IMR-90 (cell line): ENCODE measurements at regions not wholly inside any gene's neighbourhood (a gene's known extent, or its start where the extent isn't known, plus 50 kb on each side); places are given as distances from the start of the nearest gene placed in this dataset.

Experiments
- ATAC-seq: fragments of 200-7000 bp; cut with Tn5 transposase; 2 replicates; pipeline ENCODE4 v1.9.1; 2020; ENCODE audit warnings: low read depth, mild to moderate bottlenecking, moderate library complexity
- BruUV-seq: library from RNA; stranded (reverse); fragments of 400-500 nt; replicated peaks from 2 replicates; lab custom pipeline; 2021; lab: Mats Ljungman, UMichigan
- CTCF ChIA-PET: fragments of 300-600 bp; formaldehyde crosslinking; extraction: SDS; loops from one replicate; lab custom pipeline; 2021; ENCODE audit warnings: antibody characterized with exemption; lab: Yijun Ruan, JAX
- POLR2A ChIA-PET: fragments of 300-600 bp; sonication (Branson Sonifier 250); formaldehyde crosslinking; loops from one replicate; lab custom pipeline; 2022; ENCODE audit warnings: antibody characterized with exemption; ENCODE audit not compliant: unreplicated experiment; lab: Charles Lee
- DNase-seq: peaks from one replicate; pipeline ENCODE4 v3.0.0; 2013
- H2AFZ ChIP-seq: replicated peaks from 2 replicates; pipeline ENCODE3; 2013; ENCODE audit warnings: low read length, mild to moderate bottlenecking; ENCODE audit not compliant: poor library complexity
- H2AK5ac ChIP-seq: 2 replicates; pipeline ENCODE4 v1.6.1; 2013; ENCODE audit warnings: low read depth, low read length, inconsistent platforms
- H2AK9ac ChIP-seq: replicated peaks from 2 replicates; pipeline ENCODE3; 2013; ENCODE audit warnings: mild to moderate bottlenecking, low read depth, low read length, moderate library complexity; ENCODE audit not compliant: poor library complexity
- H2BK120ac ChIP-seq: 2 replicates; pipeline ENCODE4 v1.6.1; 2013; ENCODE audit warnings: low read depth, low read length, inconsistent platforms
- H2BK15ac ChIP-seq: 3 replicates; pipeline ENCODE4 v1.6.1; 2013; ENCODE audit warnings: low read depth, low read length, inconsistent platforms
- H2BK20ac ChIP-seq: 2 replicates; pipeline ENCODE4 v1.6.1; 2013; ENCODE audit warnings: low read depth, mild to moderate bottlenecking, inconsistent platforms, low read length, moderate library complexity
- H2BK5ac ChIP-seq: 2 replicates; pipeline ENCODE4 v1.6.1; 2013; ENCODE audit warnings: mild to moderate bottlenecking, low read depth, low read length, inconsistent platforms; ENCODE audit not compliant: poor library complexity, severe bottlenecking
- H3K14ac ChIP-seq: replicated peaks from 2 replicates; pipeline ENCODE4 v1.6.1; 2013; ENCODE audit warnings: low read depth, low read length, inconsistent platforms
- H3K18ac ChIP-seq: 2 replicates; pipeline ENCODE4 v1.6.1; 2013; ENCODE audit warnings: low read depth, low read length, control low read depth
- H3K23ac ChIP-seq: 2 replicates; pipeline ENCODE4 v1.6.1; 2013; ENCODE audit warnings: low read depth, low read length, inconsistent platforms
- H3K27ac ChIP-seq: 2 replicates; pipeline ENCODE4 v1.5.1; 2013; ENCODE audit warnings: mild to moderate bottlenecking, control low read depth, low read length; ENCODE audit not compliant: insufficient read depth
- H3K27me3 ChIP-seq: 2 replicates; pipeline ENCODE4 v1.6.1; 2013; ENCODE audit warnings: low read length; ENCODE audit not compliant: control insufficient read depth, insufficient read depth
- H3K36me3 ChIP-seq: 2 replicates; pipeline ENCODE4 v1.6.1; 2013; ENCODE audit warnings: low read length, mixed read lengths; ENCODE audit not compliant: control insufficient read depth, insufficient read depth
- H3K4ac ChIP-seq: 2 replicates; pipeline ENCODE4 v1.6.1; 2013; ENCODE audit warnings: low read depth, low read length, inconsistent platforms
- H3K4me1 ChIP-seq: 2 replicates; pipeline ENCODE4 v1.6.1; 2013; ENCODE audit warnings: low read length, mixed read lengths; ENCODE audit not compliant: control insufficient read depth, insufficient read depth
- H3K4me2 ChIP-seq: 2 replicates; pipeline ENCODE4 v1.6.1; 2013; ENCODE audit warnings: low read depth, mild to moderate bottlenecking, control low read depth, low read length, moderate library complexity
- H3K4me3 ChIP-seq: 2 replicates; pipeline ENCODE4 v1.5.1; 2013; ENCODE audit warnings: low read depth, mild to moderate bottlenecking, control low read depth, low read length, moderate library complexity; ENCODE audit not compliant: insufficient read depth
- H3K56ac ChIP-seq: 2 replicates; pipeline ENCODE4 v1.6.1; 2013; ENCODE audit warnings: low read length, inconsistent platforms; ENCODE audit not compliant: insufficient read depth; ENCODE audit errors: extremely low read depth
- H3K79me1 ChIP-seq, 2 experiments: 2 replicates each; pipeline ENCODE4 v1.6.1; 2013; ENCODE audit warnings: low read length in 2 of 2, inconsistent platforms in 1 of 2, low read depth in 1 of 2
- H3K9ac ChIP-seq: 2 replicates; pipeline ENCODE4 v1.6.1; 2013; ENCODE audit warnings: low read depth, low read length, control low read depth
- H3K9me1 ChIP-seq: 2 replicates; pipeline ENCODE4 v1.6.1; 2013; ENCODE audit warnings: low read length, inconsistent platforms; ENCODE audit not compliant: insufficient read depth
- H3K9me3 ChIP-seq: 2 replicates; pipeline ENCODE4 v1.6.1; 2013; ENCODE audit warnings: low read length; ENCODE audit not compliant: control insufficient read depth, insufficient read depth
- H4K20me1 ChIP-seq: 2 replicates; pipeline ENCODE4 v1.6.1; 2013; ENCODE audit warnings: low read length, inconsistent platforms; ENCODE audit not compliant: insufficient read depth
- H4K5ac ChIP-seq: 2 replicates; pipeline ENCODE4 v1.6.1; 2013; ENCODE audit warnings: mild to moderate bottlenecking, low read depth, low read length, control low read depth
- H4K8ac ChIP-seq, 2 experiments: 2 replicates each; pipeline ENCODE4 v1.6.1; 2013; ENCODE audit warnings: low read depth in 2 of 2, low read length in 2 of 2, control low read depth in 1 of 2, inconsistent platforms in 1 of 2
- H4K91ac ChIP-seq: 2 replicates; pipeline ENCODE4 v1.6.1; 2013; ENCODE audit warnings: low read depth, low read length, inconsistent platforms; ENCODE audit not compliant: insufficient read depth
- BHLHE40 ChIP-seq: fragments of 150-350 bp; IDR thresholded peaks from 2 replicates; pipeline ENCODE4 v1.6.1; 2016; ENCODE audit warnings: mild to moderate bottlenecking, low read depth, low read length
- CEBPB ChIP-seq: IDR thresholded peaks from 2 replicates; pipeline ENCODE4 v1.6.1; 2012; ENCODE audit warnings: low read depth, low read length, improper control_type of control experiment
- RAD21 ChIP-seq: IDR thresholded peaks from 2 replicates; pipeline ENCODE4 v1.6.1; 2012; ENCODE audit warnings: low read length, improper control_type of control experiment
- RCOR1 ChIP-seq: IDR thresholded peaks from 2 replicates; pipeline ENCODE4 v1.6.1; 2012; ENCODE audit warnings: mild to moderate bottlenecking, low read length, improper control_type of control experiment; ENCODE audit not compliant: insufficient replicate concordance
- SMC3 ChIP-seq: fragments of 150-350 bp; IDR thresholded peaks from 2 replicates; pipeline ENCODE4 v1.6.1; 2016; ENCODE audit warnings: low read depth, mild to moderate bottlenecking, antibody characterized with exemption, low read length, moderate library complexity
- WGBS, 2 experiments: methylation state at CpG; one replicate each; pipeline versions ENCODE4 v1.1.5 to v1.1.7; 2013; ENCODE audit warnings: missing lambda C conversion rate in 2 of 2; ENCODE audit not compliant: insufficient read length in 1 of 2; ENCODE audit errors: extremely low coverage in 2 of 2; 5-methylcytosine and 5-hydroxymethylcytosine counted together
- dilution Hi-C: fragments of 300-500 bp; cut with HindIII; formaldehyde crosslinking; loops from one replicate; pipeline ENCODE4 v1.14.3; 2018; ENCODE audit warnings: low sequenced_read_pairs; ENCODE audit not compliant: unreplicated experiment
- in situ Hi-C: fragments of 300-500 bp; cut with MboI; formaldehyde crosslinking; loops from 3 replicates; pipeline ENCODE4 v1.14.3; 2019; ENCODE audit warnings: low sequenced_read_pairs, inconsistent platforms, mixed read lengths
- intact Hi-C: fragments of 100-400 bp; cut with micrococcal nuclease; formaldehyde crosslinking; loops from 2 replicates; pipeline ENCODE4 v1.10.0; 2022
- TF ChIP-seq, protein P1 (sequence below): conservative IDR thresholded peaks from 2 replicates; pipeline ENCODE4 v1.5.1; 2012; ENCODE audit warnings: mild to moderate bottlenecking, low read depth, low read length, improper control_type of control experiment

DNA sequence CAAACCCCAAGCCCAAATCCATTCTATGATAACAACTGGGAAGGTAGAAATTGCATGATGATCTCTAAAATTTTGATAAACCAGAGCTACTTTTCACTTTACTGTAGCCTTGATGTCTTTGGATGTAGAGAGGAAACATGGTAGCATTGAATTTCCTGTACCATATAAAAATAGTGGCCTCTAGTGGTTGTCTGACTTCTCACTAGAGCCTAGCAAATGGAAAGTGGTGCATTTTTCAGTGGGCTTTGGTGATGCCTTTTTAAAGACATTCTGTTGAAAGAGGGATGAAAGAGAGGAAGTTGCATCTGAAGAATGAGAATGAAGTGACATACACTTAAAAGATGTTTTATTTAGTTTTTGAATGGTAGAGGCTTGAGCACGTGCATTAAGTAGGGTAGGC, 662.2 kb downstream of the XIRP2 start:
- CTCF ChIA-PET: interaction anchor here (0.6 to 1.0 kb wide), 2 partner anchors 23 to 31 kb away, joined by 3 to 4 read pairs; no protein-coding TSS in a partner anchor
- BruUV-seq: no TSS peak

More for the DNA sequence above, 662.2 kb downstream of the XIRP2 start:
- POLR2A ChIA-PET: no interaction called here
- no peaks in the 10 kb centered on the region for H4K20me1 ChIP-seq
- intact Hi-C loops: loop anchor here (5.0 to 10.0 kb wide), 3 partner anchors 338 to 1016 kb away; no protein-coding TSS in a partner anchor
- H2AK9ac ChIP-seq: no peak overlapping the region
- H2AFZ ChIP-seq: no peak overlapping the region
- WGBS, 2 experiments: no CpG with 5 or more reads among the region's 1 CpG
- H4K5ac ChIP-seq: no peak overlapping the region
- dilution Hi-C loops: no loop called here
- H4K91ac ChIP-seq: no peak overlapping the region
- in situ Hi-C loops: no loop called here
- H3K23ac ChIP-seq: no peak overlapping the region
- H3K4ac ChIP-seq: no peak overlapping the region
- H3K9ac ChIP-seq: no peak overlapping the region
- H3K14ac ChIP-seq: no peak overlapping the region
- H3K4me2 ChIP-seq: no peak overlapping the region
- peak; percentile 27 for DNase-seq
- no peak overlapping the region for H2BK120ac ChIP-seq
- H2BK15ac ChIP-seq: no peak overlapping the region
- no peak overlapping the region for H3K56ac ChIP-seq
- no peak overlapping the region for H3K27ac ChIP-seq
- H2AK5ac ChIP-seq: no peak overlapping the region
- H3K4me1 ChIP-seq: no peaks in the 10 kb centered on the region; the same call in 1 of the 2 replicates
- 0 out of 2 replicates have a peak, but pooled peaks have one; percentile 40 for ATAC-seq
- no peaks in the 10 kb centered on the region for H3K27me3 ChIP-seq
- H3K79me1 ChIP-seq: no peaks in the 10 kb centered on the region
- H4K8ac ChIP-seq: no peak overlapping the region
- peak; percentile 21; the same call in 1 of the 2 replicates for TF ChIP-seq SMC3
- peak; percentile 39 for TF ChIP-seq RAD21
- no peak for TF ChIP-seq RCOR1
- no peak for TF ChIP-seq BHLHE40
- no peak for TF ChIP-seq CEBPB
- TF ChIP-seq, protein P1, sequence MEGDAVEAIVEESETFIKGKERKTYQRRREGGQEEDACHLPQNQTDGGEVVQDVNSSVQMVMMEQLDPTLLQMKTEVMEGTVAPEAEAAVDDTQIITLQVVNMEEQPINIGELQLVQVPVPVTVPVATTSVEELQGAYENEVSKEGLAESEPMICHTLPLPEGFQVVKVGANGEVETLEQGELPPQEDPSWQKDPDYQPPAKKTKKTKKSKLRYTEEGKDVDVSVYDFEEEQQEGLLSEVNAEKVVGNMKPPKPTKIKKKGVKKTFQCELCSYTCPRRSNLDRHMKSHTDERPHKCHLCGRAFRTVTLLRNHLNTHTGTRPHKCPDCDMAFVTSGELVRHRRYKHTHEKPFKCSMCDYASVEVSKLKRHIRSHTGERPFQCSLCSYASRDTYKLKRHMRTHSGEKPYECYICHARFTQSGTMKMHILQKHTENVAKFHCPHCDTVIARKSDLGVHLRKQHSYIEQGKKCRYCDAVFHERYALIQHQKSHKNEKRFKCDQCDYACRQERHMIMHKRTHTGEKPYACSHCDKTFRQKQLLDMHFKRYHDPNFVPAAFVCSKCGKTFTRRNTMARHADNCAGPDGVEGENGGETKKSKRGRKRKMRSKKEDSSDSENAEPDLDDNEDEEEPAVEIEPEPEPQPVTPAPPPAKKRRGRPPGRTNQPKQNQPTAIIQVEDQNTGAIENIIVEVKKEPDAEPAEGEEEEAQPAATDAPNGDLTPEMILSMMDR: peak; percentile 42; the same call in 1 of the 2 replicates
- H2BK5ac ChIP-seq: no peak overlapping the region
- no peak overlapping the region for H3K18ac ChIP-seq
- no peak overlapping the region for H3K4me3 ChIP-seq
- no peaks in the 10 kb centered on the region for H3K36me3 ChIP-seq
- no peaks in the 10 kb centered on the region for H3K9me3 ChIP-seq
- no peaks in the 10 kb centered on the region for H3K9me1 ChIP-seq
- H2BK20ac ChIP-seq: no peak overlapping the region
